HG03097 (cell line): ENCODE measurements at regions not wholly inside any gene's neighbourhood (a gene's known extent, or its start where the extent isn't known, plus 50 kb on each side); places are given as distances from the start of the nearest gene placed in this dataset.

Experiments
- ATAC-seq: cut with Tn5 transposase; IDR thresholded peaks from one replicate; pipeline ENCODE4 v1.9.1; 2021; ENCODE audit not compliant: unreplicated experiment, low FRiP score

- ATAC-seq = no peak
These were observed 56.8 kb downstream of the IZUMO3 start for GRCh38 chr9:24488896-24489295.

GRCh38 chr9:24487946-24488345 lies 57.8 kb downstream of the IZUMO3 start:
- ATAC-seq = no peak

GRCh38 chr9:24487250-24487861 lies 58.3 kb downstream of the IZUMO3 start:
- no peak for ATAC-seq

- no peak for ATAC-seq
These were observed 66.2 kb downstream of the IZUMO3 start for GRCh38 chr9:24479361-24480059.

GRCh38 chr9:24464319-24464951 lies 81.3 kb downstream of the IZUMO3 start:
- no peak for ATAC-seq

GRCh38 chr9:24462951-24463350 lies 82.7 kb downstream of the IZUMO3 start:
- ATAC-seq = no peak

- no peak for ATAC-seq
These were observed 84.9 kb downstream of the IZUMO3 start for GRCh38 chr9:24460781-24461180.

DNA sequence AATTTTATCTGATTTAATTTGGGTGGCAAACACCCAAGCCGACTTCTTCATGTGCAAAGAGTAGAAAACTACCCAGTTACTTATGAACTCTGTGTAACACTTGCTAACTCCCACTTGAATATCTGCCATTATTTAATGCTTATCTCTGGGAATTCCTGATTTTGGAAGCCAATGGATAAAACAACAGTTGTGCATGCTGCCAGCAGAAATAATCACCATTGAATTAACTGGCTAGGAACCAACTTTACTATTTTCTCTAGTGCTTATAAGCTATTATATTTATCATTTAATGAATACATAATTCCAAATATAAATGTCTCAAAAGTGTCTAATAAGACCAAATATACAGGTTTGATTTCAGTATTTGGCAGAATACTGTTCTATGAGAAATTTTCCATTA lies 85.7 kb downstream of the IZUMO3 start:
- ATAC-seq = no peak

GRCh38 chr9:24451346-24451745 lies 94.4 kb downstream of the IZUMO3 start:
- no peak for ATAC-seq

DNA sequence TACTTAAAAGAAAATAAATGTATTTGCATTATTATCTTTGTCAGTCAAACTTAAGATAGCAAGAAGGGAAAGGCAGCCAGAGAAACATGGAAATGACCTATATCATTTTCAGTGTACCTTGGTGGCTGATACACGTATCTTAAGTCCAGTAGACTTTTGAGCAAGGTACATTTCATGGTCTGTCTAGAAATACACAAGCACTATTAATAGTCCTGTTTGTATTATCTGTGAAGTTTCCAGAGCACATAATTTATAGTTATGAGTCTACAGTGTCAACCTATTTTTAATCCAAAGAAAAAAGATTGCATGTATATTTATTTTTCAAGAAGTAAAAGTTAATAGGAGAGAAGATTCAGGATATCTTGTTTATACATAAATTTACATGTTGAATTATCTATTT lies 95.7 kb downstream of the IZUMO3 start:
- no peak for ATAC-seq

GRCh38 chr9:24439456-24439855 lies 106.2 kb downstream of the IZUMO3 start:
- ATAC-seq = no peak

- ATAC-seq = no peak
These were observed 106.8 kb downstream of the IZUMO3 start for GRCh38 chr9:24438876-24439275.

GRCh38 chr9:24436761-24437160 lies 108.9 kb downstream of the IZUMO3 start:
- ATAC-seq = no peak

DNA sequence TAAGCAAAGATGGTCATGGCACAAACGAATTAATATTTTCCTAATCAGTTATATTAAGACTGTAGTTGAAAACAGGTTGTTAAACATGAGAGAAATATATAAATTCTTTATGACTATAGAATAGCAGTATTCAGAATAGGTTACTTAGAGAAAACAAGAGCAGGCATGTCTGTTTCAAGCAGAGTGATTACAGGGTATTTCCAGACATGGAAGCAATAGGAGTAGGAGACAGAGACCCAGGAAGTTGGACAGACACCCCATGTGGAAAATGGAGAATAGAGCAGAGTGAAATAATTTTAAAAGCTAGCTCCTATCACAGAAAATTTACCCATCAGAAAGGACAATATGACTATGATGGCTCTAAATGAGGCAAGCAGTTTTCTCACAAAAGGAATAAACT lies 111.5 kb downstream of the IZUMO3 start:
- no peak for ATAC-seq

DNA sequence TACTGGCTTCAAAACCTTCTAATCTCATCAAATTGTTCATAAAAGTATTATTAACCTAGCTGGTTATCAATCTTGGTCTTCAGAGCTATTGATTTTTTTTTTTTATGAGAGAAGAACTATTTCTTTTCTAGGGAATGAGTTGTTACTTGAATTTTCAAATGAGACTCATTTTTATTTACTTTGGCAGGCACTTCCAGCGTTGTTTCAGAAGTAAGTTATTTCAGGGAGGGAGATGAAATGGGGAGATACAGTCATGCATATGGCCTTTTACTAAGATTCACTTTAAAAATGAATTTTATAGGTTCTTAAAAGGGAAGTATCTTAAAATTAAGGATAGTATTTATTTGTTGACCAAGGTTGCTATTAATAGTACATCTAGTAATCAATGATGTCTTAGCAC lies 129.6 kb downstream of the IZUMO3 start:
- ATAC-seq = no peak

- ATAC-seq = no peak
These were observed 132.0 kb downstream of the IZUMO3 start for GRCh38 chr9:24413651-24414050.

GRCh38 chr9:24398466-24398865 lies 147.2 kb downstream of the IZUMO3 start:
- ATAC-seq = no peak

DNA sequence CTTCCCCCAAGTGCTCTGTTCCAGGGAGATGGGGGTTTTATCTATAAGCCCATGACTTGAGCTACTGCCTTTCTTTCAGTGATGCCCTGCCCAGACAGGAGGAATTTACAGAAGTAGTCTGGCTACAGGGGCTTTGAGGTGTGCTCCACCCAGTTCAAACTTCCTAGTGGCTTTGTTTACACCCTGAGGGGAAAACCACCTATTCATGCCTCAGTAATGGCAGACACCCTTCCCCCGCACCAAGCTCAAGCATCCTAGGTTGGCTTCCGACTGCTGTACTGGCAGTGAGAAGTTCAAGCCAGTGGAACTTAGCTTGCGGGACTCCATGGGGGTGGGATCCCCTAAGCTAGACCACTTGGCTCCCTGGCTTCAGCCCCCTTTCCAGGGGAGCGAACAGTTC lies 154.6 kb downstream of the IZUMO3 start:
- no peak for ATAC-seq

GRCh38 chr9:24385077-24385476 lies 160.6 kb downstream of the IZUMO3 start:
- no peak for ATAC-seq

GRCh38 chr9:24382566-24382965 lies 163.1 kb downstream of the IZUMO3 start:
- ATAC-seq = no peak

GRCh38 chr9:24381205-24381604 lies 164.5 kb downstream of the IZUMO3 start:
- no peak for ATAC-seq

DNA sequence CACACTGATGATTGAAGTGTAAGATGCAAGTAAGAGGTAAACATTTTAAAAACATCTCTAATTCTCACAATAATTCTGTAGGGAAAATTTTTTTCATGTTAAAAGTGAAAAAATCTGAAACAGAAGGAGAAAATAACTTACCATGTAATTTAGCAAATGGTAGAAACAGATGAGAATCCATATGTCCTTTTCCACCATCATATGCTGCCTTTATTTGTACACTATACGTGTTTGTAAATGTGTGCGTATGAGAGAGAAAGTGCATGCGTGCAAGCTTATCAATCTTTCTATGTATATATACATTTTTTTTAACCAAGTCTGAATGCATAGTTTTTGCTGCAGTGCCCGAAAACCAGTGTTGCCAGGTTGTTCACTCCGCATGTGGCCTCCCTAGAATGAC lies 186.7 kb downstream of the IZUMO3 start:
- no peak for ATAC-seq
